ENCODE measurements at regions not wholly inside any gene's neighbourhood (a gene's known extent, or its start where the extent isn't known, plus 50 kb on each side); places are given as distances from the start of the nearest gene placed in this dataset.

GRCh38 chr10:9766762-9767161 lies 1250.9 kb upstream of the CELF2 start:
- TF ChIP-seq CTCF (conservative IDR thresholded peaks at IDR 0.05; ENCODE audit: low read depth, low read length): peak; percentile 37
- no peak overlapping the region for H3K4me3 ChIP-seq (ENCODE audit: low read depth, low read length)
- DNase-seq (ENCODE audit: low read depth): peak; percentile 29

- H3K4me3 ChIP-seq (ENCODE audit: low read depth, low read length): no peak overlapping the region
- DNase-seq (ENCODE audit: low read depth): peak; percentile 71
- TF ChIP-seq CTCF (conservative IDR thresholded peaks at IDR 0.05; ENCODE audit: low read depth, low read length): no peak
Measured at GRCh38 chr10:9781666-9782065, 1236.0 kb upstream of the CELF2 start.

- DNase-seq (ENCODE audit: low read depth): peak; percentile 53
- no peak overlapping the region for H3K4me3 ChIP-seq (ENCODE audit: low read depth, low read length)
- TF ChIP-seq CTCF (conservative IDR thresholded peaks at IDR 0.05; ENCODE audit: low read depth, low read length): no peak
Measured at GRCh38 chr10:9786101-9786500, 1231.6 kb upstream of the CELF2 start.

GRCh38 chr10:9786576-9786975 lies 1231.1 kb upstream of the CELF2 start:
- no peak for TF ChIP-seq CTCF (conservative IDR thresholded peaks at IDR 0.05; ENCODE audit: low read depth, low read length)
- DNase-seq (ENCODE audit: low read depth): peak; percentile 36

GRCh38 chr10:9789996-9790395 lies 1227.7 kb upstream of the CELF2 start:
- no peak for TF ChIP-seq CTCF (conservative IDR thresholded peaks at IDR 0.05; ENCODE audit: low read depth, low read length)
- H3K4me3 ChIP-seq (ENCODE audit: low read depth, low read length): no peak overlapping the region
- no peak for DNase-seq (ENCODE audit: low read depth)

More at GRCh38 chr10:9786576-9786975, 1231.1 kb upstream of the CELF2 start:
- H3K4me3 ChIP-seq (ENCODE audit: low read depth, low read length): no peak overlapping the region

- DNase-seq (ENCODE audit: low read depth): peak; percentile 83
- H3K4me3 ChIP-seq (ENCODE audit: low read depth, low read length): no peak overlapping the region
- no peak for TF ChIP-seq CTCF (conservative IDR thresholded peaks at IDR 0.05; ENCODE audit: low read depth, low read length)
Measured at GRCh38 chr10:9792181-9792580, 1225.5 kb upstream of the CELF2 start.

- peak; percentile 22 for DNase-seq (ENCODE audit: low read depth)
- no peak for TF ChIP-seq CTCF (conservative IDR thresholded peaks at IDR 0.05; ENCODE audit: low read depth, low read length)
- H3K4me3 ChIP-seq (ENCODE audit: low read depth, low read length): no peak overlapping the region
Measured at GRCh38 chr10:9796564-9796963, 1221.1 kb upstream of the CELF2 start.

Data from choroid plexus epithelial cell (primary cell).